ENCODE measurements at regions not wholly inside any gene's neighbourhood (a gene's known extent, or its start where the extent isn't known, plus 50 kb on each side); places are given as distances from the start of the nearest gene placed in this dataset. TPM values are rescaled to one million over a fixed set of nuclear protein-coding genes. Genes with fewer than 3 reads are reported as not detected.

- no peak overlapping the region for H3K4me3 ChIP-seq (ENCODE audit: insufficient read depth, low read length)
- no peak overlapping the region for H3K4me2 ChIP-seq (ENCODE audit: insufficient read depth, low read length)
- H3K9me3 ChIP-seq (ENCODE audit: low read depth, low read length) = no peaks in the 10 kb centered on the region
- no peaks in the 10 kb centered on the region for H3K4me1 ChIP-seq (ENCODE audit: insufficient read depth, low read length)
- H3K36me3 ChIP-seq (ENCODE audit: insufficient read depth, low read length) = no peaks in the 10 kb centered on the region
- no peak overlapping the region for H3K27ac ChIP-seq (ENCODE audit: low read depth, low read length)
- no peak for DNase-seq (ENCODE audit: insufficient read length, low spot score, missing footprints)
- no peak for TF ChIP-seq CTCF (IDR thresholded peaks at IDR 0.05; ENCODE audit: extremely low read depth, low read depth, low read length)
- H4K20me1 ChIP-seq (ENCODE audit: insufficient read depth, low read length) = no peaks in the 10 kb centered on the region
- no peaks in the 10 kb centered on the region for H3K27me3 ChIP-seq (ENCODE audit: insufficient read depth, low read length)
- no peaks in the 10 kb centered on the region for H3K79me2 ChIP-seq (ENCODE audit: insufficient read depth, low read length)
- no peak overlapping the region for H2AFZ ChIP-seq (ENCODE audit: low read length)
These were observed 50.6 kb upstream of the ETV6 start for GRCh38 chr12:11598900-11599299.

Small RNAs in the stretch of these regions (small RNA-seq; reads per million reads assigned to genes)
- gene AC007450.3 (not detected), gene HIGD1AP8 (not detected), gene RNU7-60P (not detected)

Measured in osteoblast (primary cell).